ENCODE measurements at regions not wholly inside any gene's neighbourhood (a gene's known extent, or its start where the extent isn't known, plus 50 kb on each side); places are given as distances from the start of the nearest gene placed in this dataset.

DNA sequence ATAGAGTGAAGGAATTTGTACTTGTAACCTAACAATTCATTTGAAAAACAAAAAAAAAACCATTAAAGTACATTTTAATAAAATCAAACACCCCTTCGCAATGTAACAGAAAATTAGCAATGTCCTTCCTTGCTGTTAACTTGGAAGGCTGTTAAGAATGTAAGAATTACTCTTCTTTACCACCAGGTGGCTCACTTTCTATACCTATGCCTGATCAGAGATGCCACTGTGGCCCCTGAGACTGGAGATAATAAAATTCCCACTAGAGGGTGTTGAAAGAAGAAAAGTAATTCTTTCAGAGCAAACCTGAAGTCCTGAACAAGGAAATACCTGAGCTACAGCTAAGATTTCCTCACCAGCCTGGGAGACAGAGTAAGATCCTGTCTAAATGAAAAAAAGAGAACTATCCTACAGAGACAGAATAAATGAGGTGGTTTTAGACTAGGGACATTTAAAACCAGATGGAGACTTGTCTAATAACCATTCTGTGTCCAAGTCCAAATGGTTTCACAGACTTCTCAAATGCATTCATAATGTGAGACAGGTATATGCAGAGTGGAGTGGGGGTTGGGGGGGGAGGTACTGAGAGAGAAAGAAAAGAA is 1089.3 kb downstream of the FAM181B start (continued):
- TF ChIP-seq MAFK (IDR thresholded peaks at IDR 0.05; ENCODE audit: partially characterized antibody) (no peak), MYC (IDR thresholded peaks at IDR 0.05; ENCODE audit: borderline replicate concordance, low read length) (no peak), ZNF302 (CRISPR knock-in tag; IDR thresholded peaks at IDR 0.05) (no peak)

DNA sequence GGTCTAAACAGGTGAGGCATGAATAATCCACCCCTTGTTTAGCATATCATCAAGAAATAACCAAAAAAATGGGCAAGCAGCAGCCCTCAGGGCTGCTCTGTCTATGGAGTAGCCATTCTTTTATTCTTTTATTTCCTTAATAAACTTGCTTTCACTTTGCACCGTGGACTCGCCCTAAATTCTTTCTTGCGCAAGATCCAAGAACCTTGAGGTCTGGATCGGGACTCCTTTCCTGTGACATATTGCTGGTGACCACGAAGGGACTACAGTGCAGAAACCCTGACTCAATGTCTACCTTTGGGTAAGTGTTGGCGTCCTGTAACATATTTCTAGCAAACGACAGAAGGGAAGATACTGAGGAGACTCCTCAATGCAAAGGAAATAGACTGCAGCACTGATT is 1099.2 kb downstream of the FAM181B start:
- POLR2A ChIA-PET: no interaction called here
- FAIRE-seq: no peak

DNA sequence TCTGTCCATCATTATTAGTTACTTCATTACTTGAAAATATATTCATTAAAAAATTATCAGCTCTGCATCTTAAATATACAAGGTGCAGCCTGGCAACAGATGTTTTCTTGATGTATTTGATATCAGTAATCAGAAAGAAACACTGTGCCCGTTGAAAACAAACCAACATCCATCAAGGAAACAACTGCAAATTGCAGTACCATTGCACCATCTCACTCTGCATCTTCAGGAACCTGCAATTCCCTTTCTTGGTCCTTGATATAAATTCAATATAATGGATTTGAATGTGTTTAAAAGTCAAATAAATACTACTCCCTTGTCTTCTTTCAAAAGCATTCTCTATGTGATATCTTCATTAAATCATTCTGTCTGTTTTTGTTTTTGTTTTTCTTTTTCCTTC is 1131.2 kb downstream of the FAM181B start:
- ChIA-PET CTCF (no interaction called here), POLR2A (no interaction called here)
- FAIRE-seq (no peak), DNase-seq (ENCODE audit: low read depth in 1 of 2, low spot score in 1 of 2) (no peak), ATAC-seq (no peak)
- H3K4me1 ChIP-seq: no peaks in the 10 kb centered on the region
- 0% methylated on average over 1 of the region's 1 CpG for WGBS (ENCODE audit: missing lambda C conversion rate)
- no peak overlapping the region for H3K4me2 ChIP-seq
- H3K9me3 ChIP-seq: no peaks in the 10 kb centered on the region
- no peak overlapping the region for H3K4me3 ChIP-seq
- TF ChIP-seq ZNF302 (CRISPR knock-in tag; IDR thresholded peaks at IDR 0.05): no peak
- TF ChIP-seq KDM1A (IDR thresholded peaks at IDR 0.05; ENCODE audit: low read depth): no peak
- TF ChIP-seq JUNB (IDR thresholded peaks at IDR 0.05): no peak
- no peak for TF ChIP-seq CHD4 (IDR thresholded peaks at IDR 0.05; ENCODE audit: borderline replicate concordance)
- no peak for TF ChIP-seq POLR2AphosphoS2 (conservative IDR thresholded peaks at IDR 0.05; ENCODE audit: low read length)
- no peak for TF ChIP-seq HOXA7 (CRISPR knock-in tag; IDR thresholded peaks at IDR 0.05)
- no peak for TF ChIP-seq FOXS1 (CRISPR knock-in tag; IDR thresholded peaks at IDR 0.05)
- no peak for TF ChIP-seq MAZ (IDR thresholded peaks at IDR 0.05; ENCODE audit: borderline replicate concordance, low read depth, low read length)
- no peak for TF ChIP-seq CHD2 (IDR thresholded peaks at IDR 0.05; ENCODE audit: low read length, partially characterized antibody)
- no peak for TF ChIP-seq PHF8 (IDR thresholded peaks at IDR 0.05; ENCODE audit: borderline replicate concordance, low read depth)
- H3K27ac ChIP-seq: no peak overlapping the region

More for the DNA sequence above, 1099.2 kb downstream of the FAM181B start:
- Histone ChIP-seq H3K4me1 (no peaks in the 10 kb centered on the region), H3K27ac (no peak overlapping the region), H3K4me2 (no peak overlapping the region), H3K4me3 (no peak overlapping the region), H3K9me3 (no peaks in the 10 kb centered on the region)
- CTCF ChIA-PET: no interaction called here
- DNase-seq (ENCODE audit: low read depth in 1 of 2, low spot score in 1 of 2): no peak
- TF ChIP-seq HOXA7 (CRISPR knock-in tag; IDR thresholded peaks at IDR 0.05) (no peak), FOSL2 (IDR thresholded peaks at IDR 0.05) (no peak), FOSL2 (CRISPR knock-in tag; IDR thresholded peaks at IDR 0.05) (no peak), HOXB13 (CRISPR knock-in tag; IDR thresholded peaks at IDR 0.05; ENCODE audit: low read depth) (no peak)
- 15% methylated on average over 7 of the region's 7 CpGs for WGBS (ENCODE audit: missing lambda C conversion rate)
- no peak for ATAC-seq

DNA sequence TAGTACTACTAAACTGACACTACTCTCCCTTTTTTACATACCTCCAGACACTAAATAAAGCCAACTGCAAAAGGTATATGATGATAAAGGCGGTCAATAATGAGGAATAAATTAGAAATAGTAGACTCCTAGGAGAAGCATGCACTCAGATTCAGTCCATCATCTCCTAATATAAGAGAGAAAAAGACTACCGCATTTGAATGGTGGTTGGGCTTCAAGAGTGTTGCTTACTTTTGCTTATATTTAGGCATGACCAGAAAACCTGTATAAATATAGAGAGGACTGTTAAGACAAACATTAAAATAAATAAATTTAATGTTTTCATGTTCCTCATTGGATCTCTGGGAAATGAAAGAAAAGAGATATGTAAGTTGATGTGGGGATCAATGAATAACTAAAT is 1137.0 kb downstream of the FAM181B start:
- WGBS (ENCODE audit: missing lambda C conversion rate): 44% methylated on average over 2 of the region's 2 CpGs
- Histone ChIP-seq H3K27ac (no peak overlapping the region), H3K4me3 (no peak overlapping the region), H3K4me2 (no peak overlapping the region), H3K4me1 (no peaks in the 10 kb centered on the region), H3K9me3 (no peaks in the 10 kb centered on the region)
- ATAC-seq (no peak), FAIRE-seq (no peak), DNase-seq (ENCODE audit: low read depth in 1 of 2, low spot score in 1 of 2) (no peak)
- CTCF ChIA-PET: no interaction called here
- TF ChIP-seq, protein P1, sequence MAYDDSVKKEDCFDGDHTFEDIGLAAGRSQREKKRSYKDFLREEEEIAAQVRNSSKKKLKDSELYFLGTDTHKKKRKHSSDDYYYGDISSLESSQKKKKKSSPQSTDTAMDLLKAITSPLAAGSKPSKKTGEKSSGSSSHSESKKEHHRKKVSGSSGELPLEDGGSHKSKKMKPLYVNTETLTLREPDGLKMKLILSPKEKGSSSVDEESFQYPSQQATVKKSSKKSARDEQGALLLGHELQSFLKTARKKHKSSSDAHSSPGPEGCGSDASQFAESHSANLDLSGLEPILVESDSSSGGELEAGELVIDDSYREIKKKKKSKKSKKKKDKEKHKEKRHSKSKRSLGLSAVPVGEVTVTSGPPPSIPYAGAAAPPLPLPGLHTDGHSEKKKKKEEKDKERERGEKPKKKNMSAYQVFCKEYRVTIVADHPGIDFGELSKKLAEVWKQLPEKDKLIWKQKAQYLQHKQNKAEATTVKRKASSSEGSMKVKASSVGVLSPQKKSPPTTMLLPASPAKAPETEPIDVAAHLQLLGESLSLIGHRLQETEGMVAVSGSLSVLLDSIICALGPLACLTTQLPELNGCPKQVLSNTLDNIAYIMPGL (CRISPR knock-in tag; IDR thresholded peaks at IDR 0.05; ENCODE audit: borderline replicate concordance): no peak
- TF ChIP-seq HOXB5 (CRISPR knock-in tag; IDR thresholded peaks at IDR 0.05) (no peak), RARB (CRISPR knock-in tag; IDR thresholded peaks at IDR 0.05) (no peak), POLR2AphosphoS2 (conservative IDR thresholded peaks at IDR 0.05; ENCODE audit: low read length) (no peak), NPAS2 (CRISPR knock-in tag; IDR thresholded peaks at IDR 0.05; ENCODE audit: borderline replicate concordance) (no peak), SMC3 (IDR thresholded peaks at IDR 0.05) (no peak), MAZ (IDR thresholded peaks at IDR 0.05; ENCODE audit: borderline replicate concordance, low read depth, low read length) (no peak)
- TF ChIP-seq, protein P2, sequence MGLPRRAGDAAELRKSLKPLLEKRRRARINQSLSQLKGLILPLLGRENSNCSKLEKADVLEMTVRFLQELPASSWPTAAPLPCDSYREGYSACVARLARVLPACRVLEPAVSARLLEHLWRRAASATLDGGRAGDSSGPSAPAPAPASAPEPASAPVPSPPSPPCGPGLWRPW (IDR thresholded peaks at IDR 0.05): no peak
- TF ChIP-seq, protein P3, sequence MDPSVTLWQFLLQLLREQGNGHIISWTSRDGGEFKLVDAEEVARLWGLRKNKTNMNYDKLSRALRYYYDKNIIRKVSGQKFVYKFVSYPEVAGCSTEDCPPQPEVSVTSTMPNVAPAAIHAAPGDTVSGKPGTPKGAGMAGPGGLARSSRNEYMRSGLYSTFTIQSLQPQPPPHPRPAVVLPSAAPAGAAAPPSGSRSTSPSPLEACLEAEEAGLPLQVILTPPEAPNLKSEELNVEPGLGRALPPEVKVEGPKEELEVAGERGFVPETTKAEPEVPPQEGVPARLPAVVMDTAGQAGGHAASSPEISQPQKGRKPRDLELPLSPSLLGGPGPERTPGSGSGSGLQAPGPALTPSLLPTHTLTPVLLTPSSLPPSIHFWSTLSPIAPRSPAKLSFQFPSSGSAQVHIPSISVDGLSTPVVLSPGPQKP (IDR thresholded peaks at IDR 0.05; ENCODE audit: low read depth, low read length): no peak
- POLR2A ChIA-PET: no interaction called here
